ENCODE measurements at regions not wholly inside any gene's neighbourhood (a gene's known extent, or its start where the extent isn't known, plus 50 kb on each side); places are given as distances from the start of the nearest gene placed in this dataset.

DNA sequence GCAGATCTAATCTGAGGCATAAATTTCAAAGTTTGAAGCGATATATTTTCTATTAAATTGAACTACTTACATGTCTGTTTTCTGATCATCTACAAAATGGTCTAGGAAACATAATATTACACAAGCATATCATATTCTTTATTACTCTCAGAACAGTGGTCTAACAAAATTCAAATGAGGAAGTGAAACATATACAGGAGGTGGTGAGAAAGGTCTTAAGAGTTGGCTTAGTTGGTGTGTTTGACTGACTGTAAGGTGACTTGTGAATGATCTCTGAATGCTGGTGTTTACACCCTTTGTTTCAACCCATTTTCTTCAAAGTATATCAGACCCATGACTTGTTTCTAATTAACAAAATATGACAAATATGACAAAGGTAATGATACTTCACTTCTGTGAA lies 1156.8 kb downstream of the SLC16A7 start:
- TF ChIP-seq NFRKB (IDR thresholded peaks at IDR 0.05): no peak
- no peak for TF ChIP-seq L3MBTL2 (conservative IDR thresholded peaks at IDR 0.05)
- no peak for TF ChIP-seq TARDBP (IDR thresholded peaks at IDR 0.05)
- no peak for TF ChIP-seq FOXM1 (IDR thresholded peaks at IDR 0.05; ENCODE audit: borderline replicate concordance)
- no peak for TF ChIP-seq SUZ12 (IDR thresholded peaks at IDR 0.05)
- TF ChIP-seq BHLHE40 (IDR thresholded peaks at IDR 0.05; ENCODE audit: borderline replicate concordance): no peak
- no peak for TF ChIP-seq ARNT (IDR thresholded peaks at IDR 0.05)
- TF ChIP-seq ZNF384 (IDR thresholded peaks at IDR 0.05): no peak
- no peak for TF ChIP-seq HDGF (IDR thresholded peaks at IDR 0.05; ENCODE audit: borderline replicate concordance)
- no peak for TF ChIP-seq ELF4 (IDR thresholded peaks at IDR 0.05)

All from HEK293T (cell line).